ENCODE measurements at regions not wholly inside any gene's neighbourhood (a gene's known extent, or its start where the extent isn't known, plus 50 kb on each side); places are given as distances from the start of the nearest gene placed in this dataset.

GRCh38 chr16:80883816-80884215 is 79.4 kb upstream of the CDYL2 start:
- TF ChIP-seq CTCF (IDR thresholded peaks at IDR 0.05 in 8 of 11, conservative IDR thresholded peaks at IDR 0.05 in 3 of 11) (no peak), POLR2A (IDR thresholded peaks at IDR 0.05) (no peak), POLR2AphosphoS5 (IDR thresholded peaks at IDR 0.05) (no peak)

All from spleen (tissue), 7 donors.